Stromal cell of bone marrow (primary cell): ENCODE measurements at regions not wholly inside any gene's neighbourhood (a gene's known extent, or its start where the extent isn't known, plus 50 kb on each side); places are given as distances from the start of the nearest gene placed in this dataset.

Experiments used
- DNase-seq: peaks from one replicate; pipeline ENCODE4 v3.0.0-alpha.2; 2012; ENCODE audit warnings: low read depth

DNA sequence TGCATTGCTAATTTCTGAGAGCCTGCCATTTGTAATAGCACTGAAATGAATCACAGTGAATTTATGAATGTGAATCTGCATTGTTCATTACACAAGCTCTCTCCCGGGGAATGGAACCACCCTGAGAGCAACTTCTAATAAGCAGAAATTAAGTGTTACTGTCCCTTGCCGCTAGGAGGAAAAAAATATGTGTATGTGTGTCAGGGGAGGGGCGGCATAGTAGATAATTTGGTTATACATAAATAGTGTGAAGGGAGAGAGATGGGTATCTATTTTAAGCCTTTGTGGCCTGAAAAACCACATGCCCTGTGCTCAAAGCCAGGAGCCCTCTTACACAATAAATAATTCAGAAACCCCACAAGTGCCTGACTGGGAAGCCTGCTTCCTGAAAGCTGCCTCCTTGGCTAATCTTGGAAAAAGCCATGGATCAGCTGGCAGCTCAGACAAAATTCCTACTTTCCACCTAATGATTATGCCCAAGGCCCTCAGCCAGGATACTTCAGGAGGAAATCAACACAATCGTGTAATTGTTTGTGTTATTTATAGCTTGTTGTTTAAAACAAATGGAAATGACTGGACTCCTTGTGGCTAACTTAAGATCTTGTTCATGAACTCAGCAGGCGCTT lies 366.2 kb upstream of the KITLG start:
- peak; percentile 79 for DNase-seq

DNA sequence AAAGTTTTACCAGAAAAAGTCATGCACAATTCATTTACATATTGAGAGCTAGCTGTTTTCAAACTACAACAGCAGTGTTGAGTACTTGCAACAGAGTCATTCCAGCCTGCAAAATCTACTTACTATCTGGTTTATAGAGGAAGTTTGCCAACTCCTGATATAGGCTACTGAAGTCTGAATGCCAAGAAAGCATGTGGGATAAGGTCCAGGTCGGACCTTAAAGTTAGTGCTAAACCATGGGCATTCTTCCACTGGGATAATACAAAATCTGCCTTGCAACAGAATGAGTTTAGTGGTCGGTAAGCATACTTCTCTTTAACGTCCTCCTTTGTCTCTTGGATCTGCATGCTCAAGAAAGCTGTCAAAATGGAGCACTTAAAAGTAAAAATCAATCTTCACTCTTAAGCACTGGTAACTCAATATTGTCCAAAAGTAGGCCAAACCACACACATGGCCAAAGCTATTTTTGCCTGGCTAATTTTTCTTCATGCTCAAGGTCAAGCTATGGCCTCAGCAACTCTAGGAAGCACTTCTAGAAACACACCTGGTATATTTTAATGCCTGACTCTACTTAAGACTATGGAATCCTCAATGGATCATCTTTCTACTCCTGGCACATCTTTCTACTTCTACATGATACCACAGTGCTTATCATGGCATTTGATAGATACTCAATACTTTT lies 364.9 kb upstream of the KITLG start:
- no peak for DNase-seq

DNA sequence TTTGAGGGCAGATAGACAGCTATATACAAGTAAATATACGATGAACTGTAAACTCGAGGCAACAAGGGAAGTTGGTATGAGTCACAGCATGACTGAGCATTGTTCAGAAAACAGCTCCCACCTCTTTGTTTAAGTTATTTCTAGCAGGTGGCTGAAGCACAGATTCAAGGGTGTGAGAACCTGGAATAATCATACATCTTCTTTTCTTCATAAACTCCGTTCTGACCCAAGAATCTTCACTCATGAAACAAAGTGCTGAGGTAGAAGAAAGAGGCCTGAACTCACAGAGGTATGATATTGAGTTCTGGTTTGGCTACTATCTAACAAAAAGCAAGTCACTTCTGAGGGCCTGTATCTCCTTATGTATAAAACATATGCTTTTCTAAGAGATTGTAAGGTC lies 364.1 kb upstream of the KITLG start:
- no peak for DNase-seq

DNA sequence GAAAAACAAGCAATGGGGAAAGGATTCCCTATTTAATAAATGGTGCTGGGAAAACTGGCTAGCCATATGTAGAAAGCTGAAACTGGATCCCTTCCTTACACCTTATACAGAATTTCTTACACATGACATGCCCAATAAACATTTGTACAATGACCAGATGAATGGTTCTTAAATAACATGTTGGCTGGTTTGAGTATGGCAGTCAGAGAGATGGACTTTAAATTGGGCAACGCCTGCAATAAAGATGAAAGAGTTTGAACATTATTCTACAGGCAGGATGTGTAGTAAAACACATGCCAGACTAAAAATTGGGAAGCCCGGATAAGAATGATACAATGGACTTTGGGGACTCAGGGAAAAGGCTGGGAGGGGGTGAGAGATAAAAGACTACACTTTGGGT lies 360.6 kb upstream of the KITLG start:
- DNase-seq = no peak

DNA sequence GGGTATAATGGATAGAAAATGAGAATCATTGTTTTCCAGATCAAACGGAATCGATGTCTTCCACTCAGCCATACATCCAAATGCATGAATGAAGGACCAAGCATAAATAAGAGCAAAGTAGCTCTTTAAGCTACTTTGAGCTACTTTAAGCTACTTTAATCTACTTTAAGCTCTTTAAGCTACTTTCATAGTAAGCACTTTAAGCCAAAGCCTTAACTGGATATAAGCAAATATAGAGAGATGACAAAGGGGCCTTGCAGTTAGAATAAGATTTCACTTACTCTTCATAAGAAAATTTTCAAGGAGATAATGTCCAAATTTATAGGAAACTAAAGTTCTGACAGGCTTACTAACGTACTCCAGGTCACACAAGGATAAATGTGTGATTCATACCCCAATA lies 355.6 kb upstream of the KITLG start:
- no peak for DNase-seq

DNA sequence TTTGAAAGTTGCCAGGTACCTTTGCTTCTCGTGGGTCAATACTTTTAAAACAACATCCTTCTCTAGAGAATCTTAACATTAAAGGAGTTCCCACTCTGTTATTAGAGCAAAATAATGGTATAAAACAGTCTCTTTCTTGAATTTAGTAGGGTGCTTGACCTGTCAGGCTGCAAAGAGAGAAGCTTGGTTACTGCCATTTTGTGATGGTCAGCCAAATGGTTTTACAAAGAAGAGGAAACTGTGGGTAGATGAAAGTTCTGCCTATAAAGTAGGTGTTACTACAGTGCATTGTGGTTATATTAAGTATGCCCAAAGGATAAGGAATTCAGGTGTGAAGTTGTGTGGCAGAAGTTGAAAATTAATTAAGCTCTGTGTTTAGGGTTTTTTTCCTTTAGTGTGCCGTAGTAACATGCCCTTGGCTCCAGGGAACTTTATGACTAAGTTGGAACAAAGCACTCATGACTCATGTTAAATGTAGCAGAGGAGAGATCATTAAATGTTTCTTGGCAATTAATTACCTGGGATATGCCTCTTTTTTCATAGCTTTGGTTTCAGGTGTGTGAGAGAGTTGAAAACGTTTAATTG lies 354.0 kb upstream of the KITLG start:
- peak; percentile 35 for DNase-seq

DNA sequence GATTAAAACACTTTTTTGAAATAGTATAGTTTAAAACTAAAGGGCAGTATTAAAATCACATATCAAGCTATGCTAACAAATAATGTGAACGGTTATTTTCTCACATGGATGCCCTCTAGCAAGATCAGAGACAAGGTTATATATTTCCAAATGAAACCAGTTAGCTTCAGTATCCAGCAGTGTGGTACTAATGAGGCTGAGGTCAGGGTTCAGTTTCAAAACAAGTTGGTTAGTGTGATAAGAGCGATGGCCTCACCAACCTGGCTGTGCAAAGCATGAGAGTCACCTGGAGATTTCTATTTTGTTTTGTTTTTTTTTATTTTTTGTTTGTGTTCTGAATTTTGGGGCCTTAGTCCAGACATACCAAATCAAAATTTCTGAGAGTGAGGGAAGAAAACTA lies 352.2 kb upstream of the KITLG start:
- no peak for DNase-seq

DNA sequence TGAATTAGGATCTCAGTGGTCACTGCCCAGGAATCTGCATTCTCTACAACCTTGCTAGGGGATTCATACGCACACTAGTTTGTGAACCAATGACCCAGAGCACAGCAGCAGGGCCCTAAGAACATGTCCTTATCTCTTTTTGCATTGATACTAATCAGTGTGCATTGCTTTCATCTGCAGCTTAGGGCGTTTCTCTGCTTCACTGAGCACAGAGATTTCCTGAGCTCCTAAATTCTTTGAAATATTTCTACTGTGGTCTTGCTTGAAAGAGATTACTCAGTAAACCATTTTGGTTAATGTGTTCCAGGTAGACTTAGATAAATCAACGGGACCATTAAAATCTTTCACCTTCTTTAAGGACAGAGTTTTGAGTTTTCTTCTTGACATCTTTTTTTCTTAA lies 351.3 kb upstream of the KITLG start:
- no peak for DNase-seq

DNA sequence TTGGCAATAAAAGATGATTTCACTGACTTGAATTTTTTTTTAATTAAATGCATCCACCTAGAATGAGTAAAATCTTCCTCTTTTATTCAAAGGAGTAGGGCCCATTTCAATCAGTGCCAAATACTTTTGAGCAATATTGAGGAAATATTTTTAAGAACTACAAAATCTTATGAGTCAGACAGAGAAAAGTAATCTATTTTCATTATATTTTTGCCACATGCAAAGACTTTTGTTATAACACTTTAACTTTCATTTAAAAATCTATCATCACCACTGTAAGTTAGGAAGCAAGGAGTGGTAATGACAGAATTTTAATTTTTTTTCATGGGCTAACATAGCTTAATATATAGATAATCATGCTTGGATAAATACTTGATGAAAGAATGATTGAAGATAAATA lies 345.2 kb upstream of the KITLG start:
- peak; percentile 35 for DNase-seq

DNA sequence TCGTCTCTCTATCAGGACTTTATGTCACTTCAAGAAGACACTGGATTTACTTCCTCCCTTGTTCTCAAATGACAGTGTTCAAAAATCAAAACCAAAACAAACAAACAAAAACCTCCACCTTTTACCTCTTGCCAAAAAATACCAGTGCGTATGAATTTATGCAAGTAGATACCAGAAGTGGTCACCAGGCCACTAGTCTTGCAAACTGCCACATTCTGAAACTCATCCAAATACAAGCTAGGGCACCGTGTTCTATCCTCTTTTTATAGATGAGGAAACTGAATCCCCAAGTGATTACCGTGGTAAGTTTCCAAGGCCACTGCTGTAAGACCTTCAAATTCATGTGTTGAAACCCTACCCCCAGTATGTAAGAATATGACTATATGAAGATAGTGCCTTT lies 343.9 kb upstream of the KITLG start:
- no peak for DNase-seq

DNA sequence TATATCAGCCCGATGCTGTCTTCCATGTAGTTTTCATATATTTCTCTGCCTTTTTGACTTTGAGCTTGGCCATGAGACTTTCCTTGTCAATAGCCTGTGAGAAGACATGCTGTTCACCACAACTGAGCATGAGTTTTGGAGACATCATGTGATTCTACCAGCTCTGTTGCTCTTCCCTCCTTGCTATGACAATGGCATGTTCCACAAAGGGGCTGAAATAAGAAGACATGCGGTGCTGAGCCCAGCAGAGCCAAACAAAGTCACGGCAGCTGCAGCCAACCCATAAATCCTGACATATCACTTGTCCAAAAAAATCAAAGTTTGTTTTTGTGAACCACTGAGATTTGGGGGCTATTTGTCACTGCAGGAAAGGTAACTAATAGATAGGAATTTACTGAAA lies 343.4 kb upstream of the KITLG start:
- no peak for DNase-seq

DNA sequence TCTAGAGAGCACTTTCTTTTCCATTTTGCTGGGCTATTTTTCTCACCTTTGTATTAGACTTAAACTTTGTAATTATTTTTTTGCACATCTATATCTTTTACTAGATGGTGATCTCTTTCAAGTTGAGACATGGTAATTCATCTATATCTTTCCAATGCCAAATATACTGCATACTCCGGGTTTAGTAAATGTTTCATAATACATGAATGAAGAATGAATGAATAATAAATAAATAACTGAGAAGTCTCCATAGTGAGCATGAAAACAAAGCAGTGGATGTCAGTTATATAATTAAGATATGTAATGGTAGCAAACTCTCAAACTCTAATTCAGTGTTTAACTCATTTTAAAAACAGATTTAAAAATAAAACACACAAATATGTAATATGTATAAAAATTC lies 342.5 kb upstream of the KITLG start:
- peak; percentile 51 for DNase-seq

DNA sequence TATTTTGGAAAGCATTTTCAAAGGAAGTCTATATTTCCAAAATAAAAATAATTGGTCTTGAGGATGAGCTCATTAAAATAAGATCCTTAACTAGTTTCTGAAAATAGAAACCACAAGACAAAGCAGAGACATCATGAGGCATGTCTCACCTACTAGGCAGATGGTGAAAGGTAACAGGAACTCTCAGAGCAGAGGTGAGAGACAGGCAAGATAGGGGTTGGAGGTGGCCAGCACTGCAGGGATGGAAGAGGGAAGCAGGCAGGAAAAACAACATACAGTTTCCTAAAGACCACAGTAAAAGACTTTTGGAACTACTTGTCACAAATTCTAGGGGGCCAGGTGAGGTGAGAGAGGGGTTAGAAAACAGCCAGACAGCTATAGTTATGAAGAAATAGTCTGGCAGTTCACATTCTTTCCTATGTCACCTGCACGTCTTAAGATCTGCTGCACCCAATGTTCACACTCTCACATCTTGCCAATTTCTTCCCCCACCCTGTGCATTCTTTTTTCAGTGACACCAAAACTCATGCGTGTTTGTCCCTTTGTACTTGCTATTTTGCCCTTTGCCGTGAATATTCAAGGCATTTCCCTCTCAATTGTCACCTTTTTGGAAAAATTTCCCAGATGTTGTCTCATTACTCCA lies 341.7 kb upstream of the KITLG start:
- DNase-seq = no peak

DNA sequence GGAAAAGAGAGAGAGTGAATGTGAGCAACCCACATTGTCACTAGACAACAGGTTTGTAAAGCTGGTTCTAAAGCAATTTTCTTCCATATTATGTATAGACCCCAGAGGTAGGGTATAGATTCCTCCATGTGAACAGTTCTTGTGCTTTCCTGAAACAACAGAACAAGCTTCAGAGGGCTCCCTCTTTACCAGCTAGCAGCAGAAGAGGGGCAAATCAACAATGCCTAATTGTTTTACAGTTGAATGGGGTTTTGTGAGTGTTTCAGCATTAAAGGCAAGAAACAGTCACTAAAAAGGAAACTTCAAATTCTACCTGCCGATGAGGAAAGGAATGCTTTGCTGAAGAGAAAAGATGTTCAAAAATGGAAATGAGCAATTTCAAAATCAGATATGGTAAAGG lies 341.2 kb upstream of the KITLG start:
- no peak for DNase-seq

DNA sequence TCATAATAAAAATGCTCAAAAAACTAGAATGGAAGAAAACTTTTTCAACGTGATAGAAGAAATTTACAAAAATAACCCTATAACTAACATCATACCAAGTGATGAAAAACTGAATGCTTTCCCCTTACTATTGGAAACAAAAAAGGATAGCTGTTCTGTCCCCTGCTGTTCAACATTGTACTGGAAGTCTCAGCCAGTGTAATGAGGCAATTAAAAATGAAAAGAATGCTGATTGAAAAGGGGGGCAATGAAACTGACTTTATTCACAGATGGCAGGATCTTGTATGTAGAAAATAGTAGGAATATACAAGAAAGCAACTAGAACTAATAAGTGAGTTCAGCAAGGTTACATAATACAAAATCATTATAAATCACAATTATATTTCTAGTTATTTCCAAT lies 337.9 kb upstream of the KITLG start:
- no peak for DNase-seq

DNA sequence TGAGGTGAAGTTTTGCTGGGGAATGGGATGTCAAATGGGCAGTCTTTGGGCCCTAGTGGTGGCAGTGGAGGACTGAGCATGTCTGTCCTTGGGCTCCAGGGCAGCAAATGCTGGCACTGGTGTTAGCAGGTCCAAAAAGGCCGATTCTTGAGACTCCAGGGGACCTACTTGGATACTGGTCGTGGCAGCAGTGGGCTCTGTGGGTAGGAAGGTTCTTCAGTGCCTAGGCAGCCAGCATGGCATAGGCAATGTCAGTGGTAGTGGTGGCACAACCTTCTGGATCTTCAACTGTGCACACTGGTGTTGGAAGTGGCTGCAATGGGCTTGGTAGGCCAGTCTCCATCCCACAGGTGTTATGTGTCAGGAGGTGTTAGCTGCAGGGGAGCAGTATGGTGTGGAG lies 334.7 kb upstream of the KITLG start:
- no peak for DNase-seq

DNA sequence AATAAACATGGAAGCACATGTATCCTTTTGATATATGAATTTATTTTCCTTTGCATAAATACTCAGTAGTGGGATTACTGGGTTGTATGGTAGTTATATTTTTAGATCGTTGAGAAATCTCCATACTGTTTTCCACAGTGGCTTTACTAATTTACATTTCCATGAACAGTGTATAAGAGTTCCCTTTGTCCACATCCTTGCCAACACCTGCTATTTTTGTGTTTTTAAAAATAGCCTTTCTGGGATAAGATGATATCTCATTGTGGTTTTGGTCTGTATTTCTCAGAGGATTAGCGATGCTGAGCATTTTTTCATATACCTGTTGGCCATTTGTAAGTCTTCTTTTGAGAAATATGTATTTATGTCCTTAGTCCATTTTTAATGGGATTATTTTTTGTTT lies 329.2 kb upstream of the KITLG start:
- no peak for DNase-seq

DNA sequence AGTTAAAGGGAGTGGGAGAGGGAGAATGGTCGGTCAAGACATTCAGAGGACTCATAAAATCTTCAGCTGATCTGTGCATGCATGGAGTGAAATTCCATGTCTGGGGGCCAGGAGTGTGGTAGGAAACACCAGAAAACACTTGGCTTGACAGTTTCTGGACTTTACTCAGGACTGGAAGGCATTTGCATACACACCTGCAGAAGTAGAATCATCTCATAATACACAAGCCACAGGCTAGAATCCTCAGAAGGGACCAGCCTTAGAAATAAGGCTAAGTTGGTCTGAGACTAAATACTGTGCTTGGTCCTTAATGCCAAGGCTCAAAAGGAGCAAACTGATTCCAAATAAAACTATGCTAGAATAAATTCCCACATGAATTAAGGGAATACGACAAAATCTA lies 328.1 kb upstream of the KITLG start:
- no peak for DNase-seq

DNA sequence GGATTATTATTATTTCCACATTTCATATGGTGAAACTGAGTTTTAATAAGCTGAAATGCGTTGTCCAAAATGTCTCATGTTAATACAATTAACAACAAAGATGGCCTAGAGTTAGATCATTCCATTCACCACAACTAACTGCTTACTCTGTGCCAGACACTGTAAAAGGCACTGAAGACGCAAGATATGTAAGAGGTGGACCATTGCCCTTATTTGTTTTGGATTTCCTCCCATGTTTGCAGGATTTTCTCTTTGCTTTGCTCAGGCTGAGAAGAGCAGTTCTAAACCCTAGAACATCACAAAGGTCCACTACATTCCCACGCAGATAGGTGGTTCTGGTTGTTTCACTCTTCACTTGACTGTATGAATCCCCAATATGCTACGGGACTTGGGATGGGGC lies 324.4 kb upstream of the KITLG start:
- DNase-seq = no peak

DNA sequence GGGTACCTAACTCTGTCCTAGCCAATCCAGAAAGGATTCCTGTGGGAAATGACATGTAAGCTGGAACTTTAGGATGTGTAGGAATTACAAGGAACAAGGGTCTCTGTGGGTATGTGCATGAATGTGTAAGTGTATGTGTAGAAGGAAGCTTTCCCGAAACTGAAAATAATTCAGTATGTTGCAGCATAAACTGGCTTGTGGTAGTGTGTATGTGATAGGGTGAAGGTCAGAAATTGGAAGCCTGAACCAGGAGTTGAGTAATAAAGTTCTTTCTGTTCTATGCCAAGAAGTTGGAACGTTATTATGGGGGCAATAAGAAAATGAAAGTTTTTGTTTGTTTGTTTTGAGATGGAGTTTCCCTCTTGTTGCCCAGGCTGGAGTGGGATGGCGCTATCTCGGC lies 323.1 kb upstream of the KITLG start:
- no peak for DNase-seq

DNA sequence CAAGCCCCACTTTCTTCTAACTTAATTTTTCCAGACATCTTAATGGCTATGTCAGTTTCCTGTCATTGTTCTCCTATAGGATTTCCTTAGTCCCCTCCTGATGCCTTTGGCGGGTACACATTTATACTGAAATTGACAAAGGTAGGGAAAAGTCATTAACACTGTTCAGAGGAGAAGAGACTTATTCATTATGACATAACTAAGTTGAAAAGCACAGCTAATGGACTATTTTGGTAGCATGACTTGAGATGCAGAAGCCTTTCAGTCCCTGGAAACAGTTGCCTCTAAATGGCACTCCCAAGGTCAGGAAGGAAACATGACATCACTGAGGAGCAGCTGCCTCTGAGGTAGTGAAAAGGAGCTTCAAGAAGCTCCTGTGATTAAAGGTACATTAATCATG lies 317.5 kb upstream of the KITLG start:
- no peak for DNase-seq

DNA sequence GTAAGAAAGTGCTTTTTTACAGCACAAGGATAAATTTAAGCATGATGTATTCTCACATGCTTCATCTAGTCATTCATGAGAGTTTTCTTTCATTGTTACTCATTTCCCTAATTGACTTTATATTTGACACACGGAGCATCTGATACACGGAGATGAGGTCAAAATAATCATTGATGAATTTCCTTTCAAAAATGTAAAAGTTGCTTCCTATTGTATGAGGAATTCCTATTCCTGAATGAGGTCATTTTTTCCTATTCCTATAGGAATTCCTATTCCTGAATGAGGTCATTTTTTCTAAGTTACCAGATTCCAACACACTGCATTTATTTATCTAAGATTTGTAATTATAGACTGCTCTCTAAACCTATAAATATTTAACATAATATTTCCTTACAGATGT lies 316.7 kb upstream of the KITLG start:
- DNase-seq = peak; percentile 42

DNA sequence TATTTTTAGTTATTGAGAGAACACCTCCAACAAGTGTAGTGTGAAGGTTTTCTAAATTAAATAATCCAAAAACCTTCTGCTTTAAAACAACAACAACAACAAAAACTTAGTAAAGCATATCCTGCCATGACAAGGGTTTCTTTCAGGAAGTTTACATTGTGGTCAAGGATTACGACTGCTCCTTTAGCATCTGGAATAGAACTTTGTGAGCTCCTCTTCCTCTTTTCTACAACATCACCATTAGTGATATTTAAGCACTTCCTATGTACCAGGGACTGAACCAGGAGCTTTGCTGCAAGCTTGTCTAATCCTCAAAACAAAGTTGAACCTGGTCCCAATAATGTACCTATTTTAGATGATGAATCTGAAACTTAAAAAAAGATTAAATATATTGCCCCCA lies 315.4 kb upstream of the KITLG start:
- DNase-seq = no peak

DNA sequence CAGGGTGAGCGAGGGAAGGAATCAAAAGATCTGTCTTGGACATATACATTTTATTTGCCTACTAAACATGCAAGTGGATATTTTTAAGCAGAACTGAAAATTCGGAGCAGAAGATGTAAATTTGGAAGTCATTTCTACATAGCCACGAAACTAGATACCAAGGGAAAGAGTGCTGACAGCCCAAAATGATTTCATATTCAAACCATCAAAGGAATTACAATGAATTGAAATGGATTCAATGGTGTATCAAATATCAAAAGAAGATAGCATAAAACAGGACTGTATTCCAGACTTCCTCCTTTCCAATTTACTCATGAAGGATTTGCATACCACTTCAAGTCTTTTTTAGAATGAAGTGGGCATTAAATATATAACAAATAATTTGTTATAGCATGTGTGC lies 313.5 kb upstream of the KITLG start:
- no peak for DNase-seq
